Neural cell (in vitro differentiated cells): ENCODE measurements at regions not wholly inside any gene's neighbourhood (a gene's known extent, or its start where the extent isn't known, plus 50 kb on each side); places are given as distances from the start of the nearest gene placed in this dataset.

ENCODE experiments used
- CTCF ChIP-seq: fragments of 450-650 bp; IDR thresholded peaks from 2 replicates; pipeline ENCODE4 v1.5.1; 2014; ENCODE audit warnings: antibody characterized with exemption, mild to moderate bottlenecking, moderate library complexity; ENCODE audit not compliant: poor library complexity, severe bottlenecking
- EP300 ChIP-seq: fragments of 450-650 bp; conservative IDR thresholded peaks from 2 replicates; pipeline ENCODE4 v1.6.1; 2014; ENCODE audit warnings: antibody characterized with exemption, mild to moderate bottlenecking, moderate library complexity; ENCODE audit not compliant: poor library complexity, severe bottlenecking
- MXI1 ChIP-seq: fragments of 450-650 bp; conservative IDR thresholded peaks from 2 replicates; pipeline ENCODE4 v1.6.1; 2014; ENCODE audit warnings: antibody characterized with exemption, mild to moderate bottlenecking; ENCODE audit not compliant: poor library complexity, severe bottlenecking

DNA sequence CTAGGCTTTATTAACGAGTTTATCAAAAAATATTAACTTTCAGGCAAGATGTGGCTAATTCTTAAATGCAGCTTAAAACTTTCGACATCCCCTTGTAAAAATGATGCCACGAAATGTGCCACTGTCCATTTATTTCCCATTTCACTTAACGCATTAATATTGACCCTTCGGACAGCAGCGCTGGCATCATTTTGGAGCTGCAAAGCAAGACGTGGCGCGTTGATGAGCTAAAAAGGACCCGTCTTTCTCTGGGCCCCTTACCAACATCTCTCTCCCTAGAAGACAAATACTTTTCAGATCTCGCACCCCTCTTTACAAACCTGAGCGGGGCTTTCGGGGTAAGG lies 367.9 kb downstream of the MTX2 start:
- TF ChIP-seq CTCF (no peak), EP300 (no peak), MXI1 (no peak)
